Lung (tissue), 11 donors: ENCODE measurements at regions not wholly inside any gene's neighbourhood (a gene's known extent, or its start where the extent isn't known, plus 50 kb on each side); places are given as distances from the start of the nearest gene placed in this dataset.

Experiments used
- ATAC-seq: fragments of 200-7000 bp; cut with Tn5 transposase; one replicate; pipeline ENCODE4 v1.9.1; 2020; ENCODE audit warnings: moderate number of reproducible peaks; ENCODE audit not compliant: insufficient read depth, low FRiP score
- DNase-seq, 3 donors: peaks; one replicate each; pipeline ENCODE4 v3.0.0-alpha.2; 2013 to 2017
- H3K27ac ChIP-seq, 2 donors: one replicate each; pipeline ENCODE4 v1.5.1; 2013; ENCODE audit warnings: mild to moderate bottlenecking in 2 of 2, moderate library complexity in 2 of 2, control low read depth in 1 of 2, inconsistent platforms in 1 of 2, low read depth in 1 of 2, low read length in 1 of 2
- H3K27me3 ChIP-seq, 3 donors: one replicate each; pipeline ENCODE4 v1.5.1; 2013; ENCODE audit warnings: low read length in 2 of 3; ENCODE audit not compliant: control insufficient read depth in 3 of 3, insufficient read depth in 3 of 3
- H3K36me3 ChIP-seq, 4 donors: one replicate each; pipeline ENCODE4 v1.5.1; 2013; ENCODE audit warnings: low read length in 4 of 4, mild to moderate bottlenecking in 1 of 4, moderate library complexity in 1 of 4; ENCODE audit not compliant: control insufficient read depth in 4 of 4, insufficient read depth in 4 of 4
- H3K4me1 ChIP-seq, 5 donors: one replicate each; pipeline ENCODE4 v1.5.1; 2013; ENCODE audit warnings: low read length in 5 of 5, mild to moderate bottlenecking in 2 of 5, moderate library complexity in 1 of 5; ENCODE audit not compliant: control insufficient read depth in 5 of 5, insufficient read depth in 5 of 5
- H3K4me3 ChIP-seq: one replicate; pipeline ENCODE4 v1.5.1; 2013; ENCODE audit warnings: mild to moderate bottlenecking, control low read depth, moderate library complexity
- H3K9ac ChIP-seq, 2 donors: one replicate each; pipeline ENCODE4 v1.5.1; 2013; ENCODE audit warnings: low read length in 2 of 2, control low read depth in 1 of 2; ENCODE audit not compliant: insufficient read depth in 1 of 2
- H3K9me3 ChIP-seq, 4 donors: one replicate each; pipeline ENCODE4 v1.5.1; 2013; ENCODE audit warnings: low read length in 3 of 4, mild to moderate bottlenecking in 1 of 4, moderate library complexity in 1 of 4; ENCODE audit not compliant: control insufficient read depth in 4 of 4, insufficient read depth in 3 of 4
- WGBS, 2 donors: extraction: QIAGEN DNeasy Blood & Tissue Kit; methylation state at CpG; one replicate each; pipeline ENCODE4 v1.1.7; 2013; 5-methylcytosine and 5-hydroxymethylcytosine counted together
- TF ChIP-seq, protein P1 (sequence below): IDR thresholded peaks from 2 replicates; pipeline ENCODE4 v1.5.1; 2012; ENCODE audit warnings: mild to moderate bottlenecking; ENCODE audit errors: control extremely low read depth, extremely low read depth
- donor health status: control.
- donor health status: control.
- donor health status: Bipolar disorder and iron deficiency.
- donor health status: healthy.
- donor health status: DM: yes; HTN: yes; CAD: no.

DNA sequence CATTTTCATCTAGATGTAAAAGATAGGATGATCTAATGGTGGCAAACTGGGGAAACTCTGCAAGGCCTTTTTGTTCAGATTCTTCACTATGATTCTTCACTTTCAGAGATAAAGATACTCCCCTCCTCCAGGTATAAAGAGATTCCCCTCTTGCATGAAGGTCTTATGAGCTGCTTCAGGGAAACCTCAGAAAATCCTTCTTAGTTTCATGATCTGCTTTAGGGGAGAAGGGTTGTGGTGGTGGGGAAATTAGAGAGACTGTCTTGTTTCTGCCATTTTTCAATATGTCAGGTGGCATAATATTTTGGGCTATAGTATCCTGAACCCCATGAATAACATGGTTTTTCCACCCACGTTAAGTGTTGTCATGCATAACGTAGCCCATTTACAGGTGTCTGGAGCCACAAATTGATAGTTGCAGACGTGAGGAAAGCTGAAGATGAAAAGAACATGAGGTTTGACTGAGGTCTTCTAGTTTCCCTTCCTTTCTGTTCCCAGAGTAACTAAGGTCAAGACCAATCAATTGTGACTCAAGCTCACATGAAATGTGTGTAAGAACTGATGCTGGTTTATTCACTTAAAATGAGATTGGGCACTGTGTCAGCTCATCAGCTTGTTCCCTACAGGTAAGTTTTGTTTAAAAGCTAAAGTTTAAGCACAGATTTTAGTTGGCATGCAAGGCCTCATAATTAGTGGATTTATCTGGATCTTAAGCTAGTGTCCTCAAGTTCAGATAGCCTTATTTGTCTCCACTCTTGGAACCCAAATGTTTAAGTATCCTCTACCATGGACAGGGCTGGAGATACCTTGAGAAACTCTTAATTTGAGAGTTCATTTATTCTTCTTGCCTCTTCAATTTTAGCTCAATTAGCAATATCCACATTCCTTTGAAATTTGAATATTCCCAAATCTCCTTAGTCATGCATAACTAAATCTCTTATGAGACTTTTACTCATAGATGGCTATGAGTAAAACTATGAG lies 304.5 kb upstream of the FANCL start:
- Histone ChIP-seq H3K4me3 (no peak overlapping the region), H3K4me1 (peaks cover 0 to 1% (median 0%) of the 10 kb centered on the region in 5 donors), H3K36me3 (no peaks in the 10 kb centered on the region), H3K27me3 (no peaks in the 10 kb centered on the region), H3K9me3 (no peaks in the 10 kb centered on the region), H3K9ac (no peak overlapping the region), H3K27ac (no peak overlapping the region)
- no peak for DNase-seq
- WGBS, 2 donors, result 94 to 99% methylated on average over 3 of the region's 3 CpGs
- no peak for ATAC-seq
- TF ChIP-seq, protein P1, sequence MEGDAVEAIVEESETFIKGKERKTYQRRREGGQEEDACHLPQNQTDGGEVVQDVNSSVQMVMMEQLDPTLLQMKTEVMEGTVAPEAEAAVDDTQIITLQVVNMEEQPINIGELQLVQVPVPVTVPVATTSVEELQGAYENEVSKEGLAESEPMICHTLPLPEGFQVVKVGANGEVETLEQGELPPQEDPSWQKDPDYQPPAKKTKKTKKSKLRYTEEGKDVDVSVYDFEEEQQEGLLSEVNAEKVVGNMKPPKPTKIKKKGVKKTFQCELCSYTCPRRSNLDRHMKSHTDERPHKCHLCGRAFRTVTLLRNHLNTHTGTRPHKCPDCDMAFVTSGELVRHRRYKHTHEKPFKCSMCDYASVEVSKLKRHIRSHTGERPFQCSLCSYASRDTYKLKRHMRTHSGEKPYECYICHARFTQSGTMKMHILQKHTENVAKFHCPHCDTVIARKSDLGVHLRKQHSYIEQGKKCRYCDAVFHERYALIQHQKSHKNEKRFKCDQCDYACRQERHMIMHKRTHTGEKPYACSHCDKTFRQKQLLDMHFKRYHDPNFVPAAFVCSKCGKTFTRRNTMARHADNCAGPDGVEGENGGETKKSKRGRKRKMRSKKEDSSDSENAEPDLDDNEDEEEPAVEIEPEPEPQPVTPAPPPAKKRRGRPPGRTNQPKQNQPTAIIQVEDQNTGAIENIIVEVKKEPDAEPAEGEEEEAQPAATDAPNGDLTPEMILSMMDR, result no peak

DNA sequence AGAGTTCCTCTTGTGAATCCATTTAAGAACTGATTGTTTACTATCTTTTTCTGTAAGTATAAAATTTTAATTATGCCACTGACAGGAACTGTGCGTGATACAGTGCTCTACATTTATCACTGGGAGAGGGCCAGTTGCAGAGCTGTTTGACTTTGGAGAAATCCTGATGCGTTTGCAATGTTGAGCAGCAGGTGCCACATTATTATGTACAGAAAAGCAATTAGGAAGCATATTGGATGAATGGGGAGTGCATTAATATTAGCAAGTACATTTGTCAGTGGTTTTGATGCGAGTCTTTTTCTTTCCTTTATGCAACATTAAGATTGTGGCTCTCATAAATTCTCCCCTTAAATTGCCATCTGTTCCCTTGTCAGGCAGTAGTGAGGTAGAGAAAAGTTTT lies 302.3 kb upstream of the FANCL start:
- Histone ChIP-seq H3K9me3 (no peaks in the 10 kb centered on the region), H3K27ac (no peak overlapping the region), H3K27me3 (no peaks in the 10 kb centered on the region), H3K9ac (no peak overlapping the region), H3K4me1 (peaks cover 0 to 8% (median 1%) of the 10 kb centered on the region in 5 donors), H3K4me3 (no peak overlapping the region), H3K36me3 (no peaks in the 10 kb centered on the region)
- DNase-seq (no peak), ATAC-seq (no peak)
- TF ChIP-seq, protein P1, result no peak
- 81 to 89% methylated on average over 3 of the region's 3 CpGs for WGBS, 2 donors

DNA sequence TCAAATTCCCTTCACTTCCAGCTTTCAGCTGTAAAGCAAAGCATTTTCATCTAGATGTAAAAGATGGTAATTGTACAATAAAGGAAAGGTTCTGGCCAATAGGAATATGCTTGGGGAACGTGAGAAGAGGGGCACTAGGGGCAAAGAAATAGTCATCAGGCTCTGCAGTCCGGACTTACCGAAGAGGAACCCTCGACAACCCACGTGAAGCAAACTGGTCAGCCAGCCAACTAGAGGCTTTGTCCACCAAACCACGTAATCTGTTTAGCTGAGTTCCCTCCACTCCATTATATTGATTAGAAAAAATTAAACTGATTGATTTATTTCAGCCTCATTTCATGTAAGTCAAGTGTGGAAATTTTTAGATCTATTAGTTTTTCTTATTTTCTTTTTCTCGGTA lies 300.4 kb upstream of the FANCL start:
- TF ChIP-seq, protein P1, result no peak
- Histone ChIP-seq H3K36me3 (no peaks in the 10 kb centered on the region), H3K27ac (no peak overlapping the region), H3K9ac (no peak overlapping the region), H3K4me1 (peaks cover 0 to 8% (median 1%) of the 10 kb centered on the region in 5 donors), H3K27me3 (no peaks in the 10 kb centered on the region), H3K4me3 (no peak overlapping the region), H3K9me3 (no peaks in the 10 kb centered on the region)
- ATAC-seq (no peak), DNase-seq (no peak)
- 69 to 87% methylated on average over 7 of the region's 7 CpGs for WGBS, 2 donors
